ENCODE measurements at regions not wholly inside any gene's neighbourhood (a gene's known extent, or its start where the extent isn't known, plus 50 kb on each side); places are given as distances from the start of the nearest gene placed in this dataset.

DNA sequence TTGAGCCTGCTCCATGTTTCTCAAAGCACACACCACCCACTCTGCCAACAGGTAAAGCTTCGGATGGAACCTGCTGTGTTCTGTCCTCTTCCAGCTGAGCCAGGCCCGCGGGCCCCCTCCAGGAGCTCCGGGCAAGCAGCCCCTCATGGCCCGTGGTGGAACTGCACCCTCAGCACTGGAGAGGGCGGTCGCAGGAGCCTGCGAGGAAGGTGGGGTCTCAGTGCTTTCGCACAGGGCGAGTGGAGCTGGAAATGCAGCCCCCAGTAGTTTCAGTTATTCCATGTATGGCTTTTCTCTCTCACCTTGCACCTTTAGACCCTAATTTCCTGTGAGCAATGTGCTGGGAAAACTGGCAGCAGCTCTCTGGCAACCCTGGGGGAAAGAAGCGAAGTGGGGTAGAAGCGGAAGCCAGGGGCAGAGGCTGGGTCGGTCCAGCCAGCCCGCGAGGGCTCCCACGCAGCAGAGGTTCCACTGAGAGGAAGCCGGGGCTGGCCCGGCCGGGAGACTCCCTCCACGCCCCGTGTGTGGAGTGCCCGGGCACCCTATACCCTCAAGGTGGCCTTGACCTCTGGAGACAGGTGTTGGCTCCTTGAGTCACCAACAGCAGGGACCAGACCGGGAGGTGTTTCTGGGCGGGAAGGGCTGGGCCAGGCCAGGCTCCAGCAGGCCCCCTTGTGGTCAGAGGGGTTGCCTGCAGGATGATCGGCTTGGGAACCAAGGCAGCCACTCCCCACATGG, 119.9 kb upstream of the TMEM45B start:
- TF ChIP-seq, protein P1, sequence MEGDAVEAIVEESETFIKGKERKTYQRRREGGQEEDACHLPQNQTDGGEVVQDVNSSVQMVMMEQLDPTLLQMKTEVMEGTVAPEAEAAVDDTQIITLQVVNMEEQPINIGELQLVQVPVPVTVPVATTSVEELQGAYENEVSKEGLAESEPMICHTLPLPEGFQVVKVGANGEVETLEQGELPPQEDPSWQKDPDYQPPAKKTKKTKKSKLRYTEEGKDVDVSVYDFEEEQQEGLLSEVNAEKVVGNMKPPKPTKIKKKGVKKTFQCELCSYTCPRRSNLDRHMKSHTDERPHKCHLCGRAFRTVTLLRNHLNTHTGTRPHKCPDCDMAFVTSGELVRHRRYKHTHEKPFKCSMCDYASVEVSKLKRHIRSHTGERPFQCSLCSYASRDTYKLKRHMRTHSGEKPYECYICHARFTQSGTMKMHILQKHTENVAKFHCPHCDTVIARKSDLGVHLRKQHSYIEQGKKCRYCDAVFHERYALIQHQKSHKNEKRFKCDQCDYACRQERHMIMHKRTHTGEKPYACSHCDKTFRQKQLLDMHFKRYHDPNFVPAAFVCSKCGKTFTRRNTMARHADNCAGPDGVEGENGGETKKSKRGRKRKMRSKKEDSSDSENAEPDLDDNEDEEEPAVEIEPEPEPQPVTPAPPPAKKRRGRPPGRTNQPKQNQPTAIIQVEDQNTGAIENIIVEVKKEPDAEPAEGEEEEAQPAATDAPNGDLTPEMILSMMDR (conservative IDR thresholded peaks at IDR 0.05; ENCODE audit: low read depth, low read length), result peak; percentile 61
- TF ChIP-seq POLR2A (IDR thresholded peaks at IDR 0.05; ENCODE audit: low read depth, low read length), result no peak
- TF ChIP-seq RCOR1 (IDR thresholded peaks at IDR 0.05; ENCODE audit: insufficient replicate concordance, low read length), result no peak
- peak; percentile 63 for TF ChIP-seq SMC3 (IDR thresholded peaks at IDR 0.05; ENCODE audit: low read depth, low read length)
- no peak for TF ChIP-seq RFX5 (IDR thresholded peaks at IDR 0.05; ENCODE audit: low read depth, low read length)
- TF ChIP-seq, protein P2, sequence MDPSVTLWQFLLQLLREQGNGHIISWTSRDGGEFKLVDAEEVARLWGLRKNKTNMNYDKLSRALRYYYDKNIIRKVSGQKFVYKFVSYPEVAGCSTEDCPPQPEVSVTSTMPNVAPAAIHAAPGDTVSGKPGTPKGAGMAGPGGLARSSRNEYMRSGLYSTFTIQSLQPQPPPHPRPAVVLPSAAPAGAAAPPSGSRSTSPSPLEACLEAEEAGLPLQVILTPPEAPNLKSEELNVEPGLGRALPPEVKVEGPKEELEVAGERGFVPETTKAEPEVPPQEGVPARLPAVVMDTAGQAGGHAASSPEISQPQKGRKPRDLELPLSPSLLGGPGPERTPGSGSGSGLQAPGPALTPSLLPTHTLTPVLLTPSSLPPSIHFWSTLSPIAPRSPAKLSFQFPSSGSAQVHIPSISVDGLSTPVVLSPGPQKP (IDR thresholded peaks at IDR 0.05; ENCODE audit: borderline replicate concordance, low read depth, low read length), result no peak
- no peak for TF ChIP-seq MAFK (IDR thresholded peaks at IDR 0.05; ENCODE audit: low read depth, low read length)
- no peak for TF ChIP-seq CEBPB (IDR thresholded peaks at IDR 0.05; ENCODE audit: low read depth, low read length)
- TF ChIP-seq CHD1 (IDR thresholded peaks at IDR 0.05; ENCODE audit: low read depth, low read length), result no peak
- TF ChIP-seq FOS (IDR thresholded peaks at IDR 0.05; ENCODE audit: low read depth, low read length), result no peak
- no peak for TF ChIP-seq MXI1 (IDR thresholded peaks at IDR 0.05; ENCODE audit: borderline replicate concordance, low read depth, low read length)
- TF ChIP-seq BHLHE40 (IDR thresholded peaks at IDR 0.05; ENCODE audit: low read depth, low read length), result no peak
- TF ChIP-seq, protein P3, sequence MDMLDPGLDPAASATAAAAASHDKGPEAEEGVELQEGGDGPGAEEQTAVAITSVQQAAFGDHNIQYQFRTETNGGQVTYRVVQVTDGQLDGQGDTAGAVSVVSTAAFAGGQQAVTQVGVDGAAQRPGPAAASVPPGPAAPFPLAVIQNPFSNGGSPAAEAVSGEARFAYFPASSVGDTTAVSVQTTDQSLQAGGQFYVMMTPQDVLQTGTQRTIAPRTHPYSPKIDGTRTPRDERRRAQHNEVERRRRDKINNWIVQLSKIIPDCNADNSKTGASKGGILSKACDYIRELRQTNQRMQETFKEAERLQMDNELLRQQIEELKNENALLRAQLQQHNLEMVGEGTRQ (IDR thresholded peaks at IDR 0.05; ENCODE audit: low read depth, low read length), result no peak
- no peak for TF ChIP-seq NFE2L2 (IDR thresholded peaks at IDR 0.05; ENCODE audit: low read depth, low read length)

Measured in IMR-90 (cell line).